GM18519 (cell line): ENCODE measurements at regions not wholly inside any gene's neighbourhood (a gene's known extent, or its start where the extent isn't known, plus 50 kb on each side); places are given as distances from the start of the nearest gene placed in this dataset.
"Not testable (repeated sequence)": the region's sequence is repeated elsewhere in the genome, so short reads cannot be mapped to it uniquely, and the experiment has no call there.

ENCODE experiments used
- ATAC-seq: cut with Tn5 transposase; IDR thresholded peaks from one replicate; pipeline ENCODE4 v1.9.1; 2021; ENCODE audit warnings: mild to moderate bottlenecking, moderate library complexity; ENCODE audit not compliant: unreplicated experiment, low FRiP score

DNA sequence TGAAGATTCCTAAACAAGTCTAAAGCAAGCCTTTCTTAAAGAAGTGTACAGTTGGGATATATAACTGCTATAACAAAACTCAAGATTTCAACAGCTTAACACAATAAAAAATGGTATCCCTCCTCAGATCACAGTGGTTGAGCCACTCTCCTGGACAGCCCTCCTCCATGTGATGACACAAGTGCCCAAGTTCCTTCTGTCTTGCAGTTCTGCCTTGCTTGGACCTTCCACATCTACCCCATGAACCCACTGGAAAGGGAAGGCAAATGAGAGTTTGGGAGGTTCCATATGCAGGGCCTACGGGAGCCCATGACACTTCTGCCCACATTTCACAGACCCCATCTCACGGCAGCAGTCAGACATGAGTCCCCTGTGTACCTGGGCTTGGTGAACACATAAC, 659.2 kb downstream of the UQCRFS1 start:
- ATAC-seq, result no peak

DNA sequence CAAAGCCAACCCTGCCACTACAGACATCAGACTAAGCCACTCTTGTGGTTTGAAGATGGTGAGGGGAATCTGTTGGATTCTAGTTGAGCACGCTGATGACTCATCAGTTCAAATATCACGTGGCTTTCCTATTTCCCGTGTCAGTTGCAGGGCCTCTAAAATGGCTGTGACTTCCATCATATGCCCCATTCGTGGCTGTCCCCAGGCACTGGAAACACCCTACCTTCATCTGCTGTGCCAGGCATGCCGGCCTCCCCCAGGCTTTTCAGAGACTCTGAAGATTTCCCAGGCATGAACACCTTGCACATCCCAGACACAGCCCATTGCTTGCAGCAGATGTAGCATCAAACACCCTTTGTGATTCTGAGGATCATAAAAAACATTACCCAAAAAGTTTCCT, 659.9 kb downstream of the UQCRFS1 start:
- no peak for ATAC-seq

DNA sequence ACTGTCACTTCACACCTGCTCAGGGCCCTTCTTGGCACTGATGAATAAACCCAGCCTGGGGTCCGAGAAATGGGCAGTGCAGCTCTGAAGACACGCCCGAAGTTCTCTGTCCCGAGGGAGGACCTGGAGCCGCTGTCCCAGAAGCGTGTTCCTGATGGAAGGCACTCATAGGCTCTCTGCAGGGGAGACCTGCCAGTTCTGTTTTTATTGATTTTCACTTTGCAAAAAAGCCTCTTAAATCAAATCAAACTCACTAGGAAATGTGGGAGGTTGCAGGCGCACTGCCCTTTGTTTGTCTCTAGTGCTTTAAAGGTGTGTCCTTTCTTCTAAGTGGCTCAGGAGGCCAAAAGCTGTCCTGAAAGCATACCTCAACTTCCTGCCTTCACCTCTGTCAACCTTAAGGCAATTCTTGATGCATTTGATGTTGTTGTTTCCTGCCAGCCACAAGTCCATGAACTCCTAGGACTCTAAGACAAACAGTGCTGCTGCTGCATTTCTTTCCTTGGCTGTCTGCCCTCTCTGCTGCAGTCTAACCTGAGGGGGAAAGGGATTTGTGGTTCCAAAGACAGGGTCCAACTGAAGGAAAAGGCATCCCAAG, 663.2 kb downstream of the UQCRFS1 start:
- no peak for ATAC-seq

- ATAC-seq, result no peak
These were observed 666.7 kb downstream of the UQCRFS1 start for GRCh38 chr19:28546148-28546685.

- ATAC-seq, result not testable (repeated sequence)
These were observed 667.6 kb downstream of the UQCRFS1 start for GRCh38 chr19:28545397-28545796.

DNA sequence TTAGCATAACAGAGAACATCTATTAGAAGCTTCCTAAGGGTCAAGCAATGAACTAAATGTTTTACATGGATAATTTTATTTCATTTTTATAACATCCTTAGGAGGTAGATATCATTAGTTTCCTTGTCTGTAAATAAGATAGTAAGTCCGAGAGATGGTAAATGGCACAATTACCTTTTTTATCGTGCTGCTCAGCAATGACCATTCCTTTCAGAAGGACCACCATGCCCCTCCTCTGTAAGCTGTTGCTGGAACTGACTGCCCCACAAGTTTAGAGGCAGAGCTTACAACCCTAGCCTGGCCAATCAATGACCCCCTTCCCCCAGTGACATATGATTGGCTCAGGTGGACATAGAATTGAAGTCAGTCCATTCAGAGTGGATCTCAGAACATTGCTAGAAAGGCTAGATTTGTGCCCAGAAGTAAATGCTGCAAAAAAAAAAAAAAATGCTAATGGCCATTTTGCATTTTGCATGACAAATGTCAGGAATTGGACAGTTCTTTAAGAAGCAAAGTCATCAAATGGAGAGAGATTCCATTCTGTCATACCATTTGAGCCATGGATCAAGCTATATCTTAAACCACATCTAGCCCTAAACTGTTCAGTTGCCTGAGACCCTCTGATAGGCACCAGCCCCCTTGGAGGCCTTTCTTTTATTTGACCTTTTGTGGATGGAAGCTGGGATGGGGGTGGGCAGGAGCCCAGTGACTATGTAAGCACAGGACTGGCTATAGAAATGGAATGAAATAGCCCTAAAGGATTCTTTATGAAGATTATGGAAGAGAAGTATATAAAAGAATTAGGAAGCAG, 668.3 kb downstream of the UQCRFS1 start:
- ATAC-seq, result no peak

GRCh38 chr19:28543244-28543776, 669.6 kb downstream of the UQCRFS1 start:
- ATAC-seq, result no peak

GRCh38 chr19:28542394-28543243, 670.3 kb downstream of the UQCRFS1 start:
- ATAC-seq, result no peak

DNA sequence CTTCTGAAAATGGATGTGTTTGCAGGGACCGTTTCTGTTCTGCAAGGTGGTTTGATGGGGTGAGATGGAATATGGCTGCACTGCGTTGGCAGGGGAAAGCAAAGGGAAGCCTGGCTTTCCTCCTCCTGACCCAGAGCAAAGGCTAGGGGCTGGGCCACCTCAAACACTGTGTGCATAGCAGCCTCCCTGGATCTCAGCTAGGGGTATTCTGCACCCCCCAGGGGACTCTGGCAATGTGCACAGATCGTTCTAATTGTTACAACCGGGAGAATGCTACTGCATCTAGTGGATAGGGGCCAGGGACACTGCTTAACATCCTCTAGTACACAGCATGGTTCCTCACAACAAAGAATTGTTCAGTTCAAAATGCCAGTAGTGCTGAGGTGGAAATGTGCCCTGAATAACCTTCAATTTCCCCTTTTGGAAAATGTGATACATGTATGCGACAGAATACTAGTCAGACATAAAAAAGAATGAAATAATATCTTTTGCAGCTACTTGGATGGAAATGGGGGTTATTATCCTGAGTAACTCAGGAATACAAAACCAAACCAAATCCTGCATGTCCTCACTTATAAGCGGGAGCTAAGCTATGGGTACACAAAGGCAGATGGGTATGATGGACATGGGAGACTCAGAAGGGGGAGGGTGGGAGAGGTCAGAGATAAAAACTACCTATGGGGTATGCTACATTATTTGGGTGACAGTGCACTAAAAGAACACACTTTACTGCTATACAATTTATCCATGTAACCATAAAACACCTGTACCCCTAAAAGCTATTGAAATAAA, 671.2 kb downstream of the UQCRFS1 start:
- ATAC-seq, result no peak

GRCh38 chr19:28541029-28541428, 671.9 kb downstream of the UQCRFS1 start:
- ATAC-seq, result no peak

- ATAC-seq, result not testable (repeated sequence)
These were observed 672.6 kb downstream of the UQCRFS1 start for GRCh38 chr19:28540385-28540784.

DNA sequence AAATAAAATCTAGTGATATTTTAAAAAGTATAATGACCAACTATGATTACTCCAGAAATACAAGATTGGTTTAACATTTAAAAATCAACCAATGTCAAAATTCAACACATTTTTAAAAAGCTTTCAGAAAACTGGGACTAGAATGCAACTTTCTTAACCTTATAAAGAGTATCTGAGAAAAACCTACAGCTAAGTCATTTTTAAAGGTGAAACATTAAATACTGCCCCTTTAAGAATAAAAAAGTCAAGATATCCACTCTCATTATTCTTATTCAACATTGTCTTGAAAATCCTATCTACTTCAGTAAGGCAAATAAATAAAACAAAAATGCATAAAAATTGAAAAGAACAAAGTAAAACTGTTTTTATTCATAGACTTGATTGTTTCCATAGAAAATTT, 673.2 kb downstream of the UQCRFS1 start:
- no peak for ATAC-seq

DNA sequence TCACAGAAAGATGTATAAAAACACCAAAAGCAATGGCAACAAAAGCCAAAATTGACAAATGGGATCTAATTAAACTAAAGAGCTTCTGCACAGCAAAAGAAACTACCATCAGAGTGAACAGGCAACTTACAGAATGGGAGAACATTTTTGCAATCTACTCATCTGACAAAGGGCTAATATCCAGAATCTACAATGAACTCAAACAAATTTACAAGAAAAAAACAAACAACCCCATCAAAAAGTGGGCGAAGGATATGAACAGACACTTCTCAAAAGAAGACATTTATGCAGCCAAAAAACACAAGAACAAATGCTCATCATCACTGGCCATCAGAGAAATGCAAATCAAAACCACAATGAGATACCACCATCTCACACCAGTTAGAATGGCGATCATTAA, 674.4 kb downstream of the UQCRFS1 start:
- ATAC-seq, result not testable (repeated sequence)

- no peak for ATAC-seq
These were observed 675.1 kb downstream of the UQCRFS1 start for GRCh38 chr19:28537896-28538295.

DNA sequence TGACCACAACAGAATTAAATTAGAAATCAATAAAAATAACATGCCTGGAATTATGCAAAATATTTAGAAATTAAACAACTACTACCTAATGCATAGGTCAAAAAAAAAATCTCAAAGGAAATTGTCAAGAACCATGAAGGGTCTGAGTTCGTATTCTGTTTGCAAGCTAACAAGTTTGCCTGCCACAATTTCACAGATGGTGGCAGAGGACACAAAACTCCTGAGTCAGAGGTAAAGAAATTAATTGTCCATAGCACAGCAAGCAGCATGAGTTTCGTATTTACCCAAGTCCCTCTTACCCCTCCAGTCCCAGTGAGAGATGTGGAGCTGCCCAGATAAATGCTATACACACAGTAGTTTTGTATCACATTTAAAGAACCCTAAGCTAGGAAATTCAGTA, 675.9 kb downstream of the UQCRFS1 start:
- ATAC-seq, result no peak

- ATAC-seq, result no peak
These were observed 677.6 kb downstream of the UQCRFS1 start for GRCh38 chr19:28535352-28535775.

DNA sequence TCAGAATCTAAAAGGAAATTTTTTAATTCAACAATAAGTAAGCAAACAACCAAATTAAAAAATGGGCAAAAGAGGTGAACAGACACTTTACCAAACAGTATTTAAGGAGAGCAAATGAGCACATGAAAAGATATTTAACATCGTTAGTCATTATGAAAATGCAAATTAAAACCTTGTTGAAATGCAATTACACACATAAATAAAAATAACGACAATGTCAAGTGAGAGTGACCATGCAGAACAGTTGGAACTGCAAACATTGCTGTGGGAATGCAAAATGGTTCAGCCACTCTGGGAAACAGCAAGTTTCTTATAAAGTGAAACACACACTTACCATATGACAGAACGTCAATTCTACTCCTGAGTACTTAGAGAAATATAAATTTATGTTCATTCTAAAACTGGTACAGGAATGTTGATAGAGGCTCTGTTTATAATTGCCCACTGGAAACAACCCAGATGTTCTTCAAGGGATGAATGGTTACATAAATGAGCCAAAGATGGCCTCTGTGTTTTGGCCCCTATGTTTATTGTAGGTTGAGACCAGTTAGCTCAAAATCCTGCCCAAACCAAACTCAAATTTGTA, 678.1 kb downstream of the UQCRFS1 start:
- no peak for ATAC-seq

GRCh38 chr19:28532765-28533341, 680.1 kb downstream of the UQCRFS1 start:
- ATAC-seq, result no peak

DNA sequence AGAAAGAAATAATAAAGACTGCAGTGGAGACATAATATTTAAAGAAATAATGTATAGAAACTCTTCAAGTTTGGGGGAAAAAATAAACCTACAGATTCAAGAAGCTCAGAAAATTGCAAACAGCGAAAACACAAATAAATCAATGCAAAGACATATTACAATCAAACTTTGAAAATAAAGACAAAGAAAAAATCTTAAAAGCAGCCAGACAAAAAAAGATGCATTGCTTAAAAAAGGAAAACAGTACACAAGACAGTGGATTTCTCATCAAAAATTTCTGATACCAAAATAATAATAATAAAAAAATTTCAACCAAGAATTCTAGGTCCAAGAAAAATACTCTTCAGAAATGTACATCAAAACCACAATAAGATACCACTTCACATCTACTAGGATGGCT, 681.0 kb downstream of the UQCRFS1 start:
- no peak for ATAC-seq
